ENCODE measurements at regions not wholly inside any gene's neighbourhood (a gene's known extent, or its start where the extent isn't known, plus 50 kb on each side); places are given as distances from the start of the nearest gene placed in this dataset.
"Not testable (repeated sequence)": the region's sequence is repeated elsewhere in the genome, so short reads cannot be mapped to it uniquely, and the experiment has no call there.

DNA sequence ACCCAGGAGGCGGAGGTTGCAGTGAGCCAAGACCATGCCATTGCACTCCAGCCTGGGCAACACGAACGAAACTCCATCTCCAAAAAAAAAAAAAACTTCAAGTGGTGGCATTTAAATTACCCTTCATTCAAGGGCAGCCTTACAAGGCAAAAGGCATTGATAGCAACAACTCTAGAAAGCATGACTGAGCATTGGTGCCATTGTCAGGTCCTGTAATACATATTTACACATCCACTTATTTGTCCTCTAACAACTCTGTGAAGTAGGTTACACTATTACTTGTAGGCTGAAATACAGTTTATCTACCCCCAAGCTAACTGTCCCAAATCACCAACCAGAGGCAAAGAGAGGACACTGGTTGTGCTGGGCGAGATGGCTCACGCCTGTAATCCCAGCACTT lies 52.7 kb upstream of the LARP1 start:
- intact Hi-C loops (cut with DNase I) = no loop called here
- DNase-seq (ENCODE audit: low spot score) = no peak

DNA sequence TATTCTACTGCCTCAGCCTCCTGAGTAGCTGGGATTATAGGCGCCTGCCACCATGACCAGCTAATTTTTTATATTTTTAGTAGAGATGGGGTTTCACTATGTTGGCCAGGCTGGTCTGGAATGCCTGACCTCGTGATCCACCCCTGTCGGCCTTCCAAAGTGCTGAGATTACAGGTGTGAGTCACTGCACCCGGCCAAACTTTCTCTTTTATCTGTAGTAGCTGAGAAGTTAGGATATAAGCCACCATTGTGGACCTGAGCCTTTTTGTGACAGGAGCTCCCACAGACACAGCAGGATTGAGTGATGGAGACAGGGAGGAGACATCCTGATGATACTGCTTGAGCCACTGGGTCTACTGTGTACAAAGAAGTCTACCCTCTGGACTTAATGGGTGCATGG lies 53.5 kb upstream of the LARP1 start:
- intact Hi-C loops (cut with DNase I); DNase-seq (ENCODE audit: low spot score): not testable (repeated sequence)

DNA sequence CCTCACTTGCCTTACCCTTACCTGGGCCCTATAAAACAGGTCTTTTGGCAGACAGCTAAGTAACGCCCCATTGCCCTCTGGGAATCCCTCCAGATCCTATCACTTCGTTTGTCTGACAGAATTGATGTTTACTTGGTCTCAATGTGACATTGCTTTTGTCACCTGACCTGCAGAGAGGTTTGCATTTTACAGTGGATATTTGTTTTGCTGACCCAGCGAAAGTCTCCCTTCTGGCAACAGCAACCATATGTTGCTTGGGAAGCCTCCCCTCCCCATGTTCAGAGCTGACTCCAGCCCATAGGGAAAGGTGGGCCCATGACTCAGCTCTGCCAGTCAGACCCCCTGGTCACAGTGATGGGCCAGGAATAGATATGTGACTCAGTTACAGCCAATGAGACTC lies 54.0 kb upstream of the LARP1 start:
- intact Hi-C loops (cut with DNase I) = no loop called here
- DNase-seq (ENCODE audit: low spot score) = no peak

DNA sequence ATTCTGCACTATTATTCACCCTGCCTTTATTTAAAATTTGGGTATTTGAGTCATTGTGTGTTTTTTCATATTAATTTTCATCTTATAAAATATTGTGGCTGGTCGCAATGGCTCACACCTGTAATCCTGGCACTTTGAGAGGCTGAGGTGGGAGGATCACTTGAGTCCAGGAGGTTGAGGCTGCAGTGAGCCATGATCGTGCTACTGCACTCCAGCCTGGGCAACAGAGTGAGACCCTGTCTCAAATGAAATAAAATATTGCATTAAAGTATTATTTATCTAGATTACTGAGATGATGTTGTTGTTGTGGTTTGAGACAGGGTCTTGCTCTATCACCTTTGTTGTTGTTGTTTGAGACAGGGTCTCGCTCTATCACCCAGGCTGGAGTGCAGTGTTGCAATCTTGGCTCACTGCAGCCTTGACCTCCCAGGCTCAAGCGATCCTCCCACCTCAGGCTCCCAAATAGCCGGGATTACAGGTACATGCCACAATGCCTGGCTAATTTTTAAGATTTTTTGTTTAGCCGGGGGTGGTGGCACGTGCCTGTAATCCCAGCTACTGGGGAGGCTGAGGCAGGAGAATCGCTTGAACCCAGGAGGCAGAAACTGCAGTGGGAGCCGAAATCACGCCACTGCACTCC lies 54.8 kb upstream of the LARP1 start:
- intact Hi-C loops (cut with DNase I) = not testable (repeated sequence)

DNA sequence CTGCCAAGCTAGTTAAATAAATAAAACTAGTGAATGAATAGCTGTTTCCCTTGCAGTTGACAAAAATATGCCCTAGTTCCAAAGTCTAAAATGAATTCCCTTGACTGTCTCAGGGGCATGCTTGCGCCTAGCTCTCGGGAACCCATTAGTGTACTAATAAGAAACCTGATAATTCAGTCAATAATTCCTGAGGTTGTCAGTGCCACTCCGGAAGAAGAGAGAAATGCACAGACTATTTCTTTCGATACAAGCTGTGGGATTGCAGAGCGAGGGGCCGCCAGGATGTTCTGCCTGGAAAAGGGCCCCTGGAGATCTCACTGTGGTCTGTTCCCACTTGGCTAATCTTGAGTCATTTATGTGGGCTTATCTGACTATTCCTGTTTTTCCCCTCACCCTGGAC lies 56.4 kb upstream of the LARP1 start:
- no peak for DNase-seq (ENCODE audit: low spot score)
- intact Hi-C loops (cut with DNase I) = no loop called here

More for the DNA sequence above, 54.8 kb upstream of the LARP1 start:
- not testable (repeated sequence) for DNase-seq (ENCODE audit: low spot score)

DNA sequence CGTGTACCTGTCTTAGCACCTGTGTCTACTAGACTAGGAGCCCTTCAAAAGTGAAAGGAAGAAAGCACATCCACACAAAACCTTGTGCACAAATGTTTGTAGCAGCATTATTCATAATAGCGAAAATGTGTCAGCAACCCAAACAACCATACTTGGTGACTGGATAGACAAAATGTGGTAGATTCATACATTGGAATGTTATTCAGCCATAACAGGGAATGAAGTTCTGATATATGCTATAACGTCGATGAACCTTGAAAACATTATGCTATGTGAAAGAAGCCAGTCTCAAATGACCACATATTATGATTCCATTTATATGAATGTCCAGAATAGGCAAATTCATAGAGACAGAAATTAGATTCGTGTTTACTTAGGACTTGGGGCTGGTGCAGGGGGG lies 57.8 kb upstream of the LARP1 start:
- DNase-seq (ENCODE audit: low spot score) = no peak
- intact Hi-C loops (cut with DNase I) = no loop called here

DNA sequence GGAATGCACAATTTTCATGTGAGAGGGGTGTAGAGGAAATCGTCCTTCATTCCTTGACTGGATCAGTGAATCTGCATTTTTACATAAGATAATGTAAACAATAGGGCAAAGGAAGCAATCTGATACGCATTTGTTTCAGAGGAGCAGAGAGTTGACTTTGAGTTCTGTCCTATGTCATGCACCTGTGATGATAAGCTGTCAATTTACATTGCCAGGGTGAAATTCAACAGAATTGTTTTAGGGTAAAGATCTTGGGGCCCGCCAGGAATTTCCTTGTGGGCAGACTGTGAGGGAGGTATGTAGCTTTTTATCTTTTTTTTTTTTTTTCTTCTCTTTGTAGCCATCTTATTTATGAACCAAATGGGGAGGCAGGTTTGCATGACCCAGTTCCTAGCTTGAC lies 58.3 kb upstream of the LARP1 start:
- intact Hi-C loops (cut with DNase I) = no loop called here
- no peak for DNase-seq (ENCODE audit: low spot score)

DNA sequence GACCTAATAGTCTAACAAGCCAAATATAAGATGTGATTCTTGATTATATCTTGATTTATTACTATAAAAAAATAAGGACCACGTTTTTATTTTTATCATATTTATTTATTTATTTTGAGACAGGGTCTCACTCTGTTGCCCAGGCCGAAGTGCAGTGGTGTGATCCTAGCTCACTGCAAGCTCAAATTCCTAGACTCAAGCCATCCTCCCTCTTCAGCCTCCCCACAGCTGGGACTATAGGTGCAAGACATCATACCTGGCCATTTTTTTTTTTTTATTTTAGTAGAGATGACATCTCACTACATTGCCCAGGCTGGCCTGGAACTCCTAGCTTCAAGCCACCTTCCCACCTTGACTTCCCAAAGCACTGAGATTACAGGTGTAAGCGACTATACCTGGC lies 61.0 kb upstream of the LARP1 start:
- DNase-seq (ENCODE audit: low spot score) = no peak
- intact Hi-C loops (cut with DNase I) = no loop called here

DNA sequence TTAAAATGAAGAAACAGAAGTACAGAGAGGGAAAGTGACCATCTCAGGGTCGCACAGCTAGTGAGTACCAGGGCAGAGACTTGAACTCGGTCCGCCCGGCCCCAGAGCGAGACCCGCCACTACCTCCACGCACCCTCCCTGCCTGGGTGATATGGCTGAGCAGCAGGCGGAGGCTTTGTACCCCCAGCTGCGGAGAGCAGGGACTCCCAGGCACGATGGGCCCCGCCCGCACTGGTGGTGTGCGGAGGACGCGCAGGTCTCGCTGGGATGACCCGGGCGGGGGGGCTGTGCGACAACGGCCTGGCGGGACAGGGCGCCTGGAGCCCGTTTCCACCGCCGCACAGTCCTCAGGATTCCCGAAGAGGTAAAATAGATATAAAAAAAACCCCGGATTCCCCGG lies 64.7 kb upstream of the LARP1 start:
- intact Hi-C loops (cut with DNase I) = no loop called here
- DNase-seq (ENCODE audit: low spot score) = peak; percentile 38

DNA sequence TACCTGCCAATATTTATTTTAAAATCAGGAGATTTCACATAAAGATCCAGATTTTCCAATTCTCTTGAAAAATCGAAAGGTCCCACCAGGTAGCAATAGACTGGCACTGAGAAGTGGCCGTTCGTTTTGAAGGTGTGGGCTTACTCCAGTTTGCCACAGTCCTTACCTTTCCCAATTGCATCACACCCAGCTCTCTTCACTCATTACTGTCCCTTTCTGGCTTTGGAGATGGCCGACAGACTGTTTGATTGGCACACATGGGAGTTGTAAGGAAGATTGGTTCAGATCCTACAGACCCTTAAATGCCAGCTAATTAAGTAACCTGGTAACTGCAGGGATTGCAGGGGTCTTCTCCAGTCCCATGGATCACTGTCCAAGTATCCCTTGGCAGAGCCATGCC lies 68.7 kb upstream of the LARP1 start:
- intact Hi-C loops (cut with DNase I) = no loop called here
- DNase-seq (ENCODE audit: low spot score) = no peak

DNA sequence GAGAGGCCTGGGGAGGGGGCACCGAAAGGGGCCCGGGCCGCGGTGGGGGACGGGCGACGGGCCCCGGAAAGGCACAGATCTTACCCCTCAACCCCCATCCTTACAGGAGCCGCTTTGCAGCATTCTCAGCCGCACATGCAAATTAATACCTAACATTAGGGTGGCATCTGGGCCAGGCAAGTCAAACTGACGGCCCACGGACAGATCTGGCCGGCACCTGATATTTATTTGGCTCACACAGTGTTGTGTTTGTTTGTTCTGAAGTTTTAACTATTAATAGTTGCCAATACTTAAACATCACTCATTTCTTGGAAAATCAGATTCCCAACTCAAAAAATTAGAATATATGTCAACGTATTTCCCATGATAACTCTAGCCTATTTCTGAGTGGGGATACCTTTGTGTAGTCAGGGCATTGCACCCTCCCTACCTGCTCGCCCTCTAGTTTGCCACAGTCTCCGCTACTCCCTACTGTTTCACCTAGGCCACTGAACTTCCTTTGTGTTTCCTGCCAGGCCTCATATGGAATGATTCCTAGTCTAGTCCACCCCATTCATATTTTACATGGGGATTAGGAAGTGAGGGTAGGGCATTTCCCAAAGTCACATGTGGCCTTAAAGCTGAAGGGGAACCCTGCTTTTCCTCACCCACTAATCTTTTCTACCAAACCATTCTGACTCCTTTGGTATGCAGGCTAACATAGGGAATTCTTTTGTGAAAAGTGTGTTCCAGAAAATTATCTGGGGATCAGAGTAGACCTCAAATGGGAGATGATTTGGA lies 71.9 kb upstream of the LARP1 start:
- no peak for DNase-seq (ENCODE audit: low spot score)
- intact Hi-C loops (cut with DNase I) = no loop called here

DNA sequence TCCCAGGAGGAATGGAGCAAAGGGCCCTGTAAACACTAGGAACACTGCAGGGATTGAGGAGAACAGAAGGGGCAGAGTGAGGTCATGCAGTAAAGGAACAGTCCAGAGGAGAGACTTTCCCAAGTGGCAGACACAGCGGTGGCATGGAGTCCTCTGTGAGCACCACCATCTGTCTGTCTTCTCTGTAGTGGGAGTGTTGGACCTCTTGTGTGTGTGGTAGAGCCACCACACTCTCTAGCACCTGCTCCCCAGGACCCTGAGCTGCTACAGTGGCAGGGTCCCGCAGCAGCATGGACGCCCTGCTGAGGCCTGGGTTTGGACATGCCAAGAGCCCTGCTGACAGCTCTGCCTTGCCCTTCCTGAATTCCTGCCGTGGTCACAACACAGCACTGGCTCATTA lies 75.7 kb upstream of the LARP1 start:
- no peak for DNase-seq (ENCODE audit: low spot score)
- intact Hi-C loops (cut with DNase I) = no loop called here

DNA sequence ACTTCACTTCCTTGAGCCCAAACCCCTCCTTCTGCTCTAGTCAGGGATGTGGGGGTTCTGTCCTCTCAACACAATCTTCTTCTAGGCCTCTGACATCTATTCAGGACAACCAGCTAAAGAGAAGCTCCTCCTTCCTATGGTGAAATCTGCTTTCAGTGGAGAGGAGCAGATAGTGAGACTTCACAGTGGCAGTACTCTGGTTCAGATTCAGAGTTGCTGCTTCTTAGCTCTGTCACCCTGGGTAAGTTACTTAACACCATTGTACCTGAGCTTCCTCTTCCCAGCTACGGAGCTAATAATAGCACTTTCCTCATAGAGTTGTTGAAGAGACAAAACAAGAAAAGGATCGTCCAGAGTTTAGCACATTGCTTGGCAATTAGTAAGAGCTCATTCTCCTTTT lies 77.3 kb upstream of the LARP1 start:
- no peak for DNase-seq (ENCODE audit: low spot score)
- intact Hi-C loops (cut with DNase I) = no loop called here

DNA sequence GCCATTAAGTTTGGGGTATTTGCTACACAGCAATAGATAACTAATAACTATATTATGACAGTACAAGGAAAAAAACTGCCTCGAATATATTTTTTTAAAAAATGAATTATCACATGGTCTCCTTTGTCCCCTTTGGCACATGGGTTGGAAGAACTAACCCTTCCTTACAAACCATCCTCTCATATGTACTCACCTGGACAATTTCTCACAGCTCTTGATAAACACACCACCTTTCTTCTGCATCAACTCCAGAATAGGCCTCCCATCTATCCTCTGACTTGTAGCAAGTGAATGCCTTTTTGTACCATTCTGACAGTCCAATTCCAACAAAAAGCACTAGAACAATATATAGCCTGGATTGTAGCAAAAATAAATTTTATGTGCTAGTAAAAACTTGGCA lies 78.7 kb upstream of the LARP1 start:
- intact Hi-C loops (cut with DNase I) = no loop called here
- no peak for DNase-seq (ENCODE audit: low spot score)

DNA sequence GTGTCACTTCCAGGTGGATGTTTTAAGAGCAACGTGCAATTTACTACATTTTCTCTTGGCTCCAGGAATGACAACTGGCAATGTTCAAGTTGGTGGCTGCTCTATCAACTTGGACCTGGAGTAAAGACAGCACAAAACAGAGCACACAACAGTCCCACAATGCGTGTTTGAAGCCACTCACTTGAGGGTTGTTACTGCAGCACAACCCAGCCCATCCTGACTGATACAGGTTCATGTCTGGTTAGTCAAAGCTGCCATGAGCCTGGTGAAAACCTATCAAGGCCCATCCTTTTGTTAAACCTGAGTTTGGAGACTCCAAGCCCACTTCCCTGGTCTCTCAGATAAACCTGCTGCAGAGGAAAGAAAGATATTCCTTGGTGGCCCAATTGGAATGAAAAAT lies 81.1 kb upstream of the LARP1 start:
- intact Hi-C loops (cut with DNase I) = no loop called here
- DNase-seq (ENCODE audit: low spot score) = no peak

DNA sequence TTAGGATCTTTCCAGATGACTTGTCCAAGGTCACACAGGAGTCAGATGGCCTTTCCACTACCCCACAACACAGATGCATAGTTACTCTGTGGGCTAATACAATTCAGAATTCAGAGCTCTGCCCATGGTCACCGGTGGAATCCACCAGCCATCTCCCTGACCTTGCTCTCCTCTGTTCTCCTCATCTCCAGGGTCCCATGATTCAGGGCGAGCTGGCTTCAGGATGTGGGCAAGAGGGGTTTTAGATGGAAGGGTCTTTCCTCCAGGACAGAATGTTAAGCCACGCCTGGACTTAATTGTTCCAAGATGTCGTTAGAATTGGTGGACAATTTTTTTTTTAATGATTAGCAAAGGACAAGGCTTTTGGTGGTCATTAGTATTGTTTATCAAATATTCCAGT lies 81.7 kb upstream of the LARP1 start:
- intact Hi-C loops (cut with DNase I) = no loop called here
- DNase-seq (ENCODE audit: low spot score) = no peak

DNA sequence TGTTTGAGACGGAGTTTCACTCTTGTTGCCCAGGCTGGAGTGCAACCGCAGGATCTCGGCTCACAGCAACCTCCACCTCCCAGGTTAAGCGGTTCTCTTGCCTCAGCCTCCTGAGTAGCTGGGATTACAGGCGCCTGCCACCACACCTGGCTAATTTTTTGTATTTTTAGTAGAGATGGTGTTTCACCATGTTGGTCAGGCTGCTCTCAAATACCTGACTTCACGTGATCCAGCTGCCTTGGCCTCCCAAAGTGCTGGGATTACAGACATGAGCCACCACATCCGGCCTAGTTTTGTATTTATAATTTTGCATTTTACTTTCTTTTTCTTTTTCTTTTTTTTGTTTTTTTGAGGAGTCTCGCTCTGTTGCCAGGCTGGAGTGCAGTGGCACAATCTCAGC lies 85.3 kb upstream of the LARP1 start:
- intact Hi-C loops (cut with DNase I); DNase-seq (ENCODE audit: low spot score): not testable (repeated sequence)

DNA sequence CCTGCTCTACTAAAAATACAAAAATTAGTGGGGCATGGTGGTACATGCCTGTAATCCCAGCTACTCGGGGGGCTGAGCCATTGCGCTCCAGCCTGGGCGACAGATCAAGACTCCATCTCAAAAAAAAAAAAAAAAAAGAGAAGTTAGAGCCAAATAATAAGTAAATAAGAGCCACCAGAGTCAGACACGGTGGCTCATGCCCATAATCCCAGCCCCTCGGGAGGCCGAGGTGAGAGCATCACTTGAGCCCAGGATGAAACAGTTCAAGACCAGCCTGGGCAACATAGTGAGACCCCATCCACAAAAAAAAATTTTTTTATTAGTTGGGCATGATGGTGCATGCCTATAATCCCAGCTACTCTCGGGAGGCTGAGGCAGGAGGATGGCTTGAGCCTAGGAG lies 85.8 kb upstream of the LARP1 start:
- intact Hi-C loops (cut with DNase I) = no loop called here

DNA sequence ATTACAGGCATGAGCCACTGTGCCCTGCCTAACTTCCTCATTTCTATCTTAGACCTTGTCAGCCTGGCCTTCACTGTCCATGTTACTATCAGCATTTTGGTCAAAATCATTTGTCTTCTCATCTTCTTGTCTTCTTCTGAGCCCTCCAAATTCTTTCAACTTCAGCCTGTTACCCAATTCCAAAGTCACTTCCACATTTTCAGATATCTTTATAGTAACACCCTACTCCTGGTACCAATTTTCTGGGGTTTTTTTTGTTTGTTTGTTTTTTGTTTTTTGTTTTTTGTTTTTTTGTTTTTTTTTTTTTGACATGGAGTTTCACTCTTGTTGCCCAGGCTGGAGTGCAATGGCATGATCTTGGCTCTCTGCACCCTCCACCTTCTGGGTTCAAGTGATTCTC lies 90.3 kb upstream of the LARP1 start:
- intact Hi-C loops (cut with DNase I) = no loop called here

More for the DNA sequence above, 85.8 kb upstream of the LARP1 start:
- no peak for DNase-seq (ENCODE audit: low spot score)

DNA sequence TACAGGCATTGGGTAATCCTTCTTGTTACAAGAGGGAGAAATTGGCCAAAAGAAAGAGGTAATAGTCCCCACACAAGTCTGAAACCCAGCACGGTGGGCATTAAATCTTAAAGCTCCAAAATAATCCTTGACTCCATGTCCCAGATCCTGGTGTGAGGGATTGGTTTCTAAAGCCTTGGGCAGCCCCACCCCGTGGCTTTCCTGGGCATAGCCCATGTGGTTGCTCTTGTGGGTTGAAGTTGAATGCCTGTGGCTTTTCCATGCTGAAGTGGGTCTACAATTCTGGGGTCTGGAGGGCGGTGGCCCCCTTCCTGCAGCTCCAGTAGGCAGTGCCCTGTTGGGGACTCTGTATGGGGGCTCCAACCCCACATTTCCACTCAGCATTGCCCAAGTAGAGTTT lies 91.8 kb upstream of the LARP1 start:
- intact Hi-C loops (cut with DNase I) = no loop called here
- no peak for DNase-seq (ENCODE audit: low spot score)

More for the DNA sequence above, 90.3 kb upstream of the LARP1 start:
- no peak for DNase-seq (ENCODE audit: low spot score)
